Keratinocyte (primary cell): ENCODE measurements at regions not wholly inside any gene's neighbourhood (a gene's known extent, or its start where the extent isn't known, plus 50 kb on each side); places are given as distances from the start of the nearest gene placed in this dataset.

Experiments
- EZH2 ChIP-seq: IDR thresholded peaks from one replicate; pipeline ENCODE4 v1.6.1; 2012; ENCODE audit warnings: inconsistent platforms, mild to moderate bottlenecking, low read length, moderate library complexity
- TF ChIP-seq, protein P1 (sequence below), 3 experiments: IDR thresholded peaks in 1 of 3; conservative IDR thresholded peaks in 1 of 3; optimal IDR thresholded peaks in 1 of 3; 2 replicates in 2 of 3; 3 replicates in 1 of 3; pipeline versions ENCODE3 to v1.5.1; 2011; ENCODE audit warnings: low read length in 3 of 3, mild to moderate bottlenecking in 3 of 3, moderate library complexity in 2 of 3, control low read depth in 1 of 3, inconsistent platforms in 1 of 3; ENCODE audit not compliant: insufficient read depth in 2 of 3; ENCODE audit errors: extremely low read depth in 1 of 3

DNA sequence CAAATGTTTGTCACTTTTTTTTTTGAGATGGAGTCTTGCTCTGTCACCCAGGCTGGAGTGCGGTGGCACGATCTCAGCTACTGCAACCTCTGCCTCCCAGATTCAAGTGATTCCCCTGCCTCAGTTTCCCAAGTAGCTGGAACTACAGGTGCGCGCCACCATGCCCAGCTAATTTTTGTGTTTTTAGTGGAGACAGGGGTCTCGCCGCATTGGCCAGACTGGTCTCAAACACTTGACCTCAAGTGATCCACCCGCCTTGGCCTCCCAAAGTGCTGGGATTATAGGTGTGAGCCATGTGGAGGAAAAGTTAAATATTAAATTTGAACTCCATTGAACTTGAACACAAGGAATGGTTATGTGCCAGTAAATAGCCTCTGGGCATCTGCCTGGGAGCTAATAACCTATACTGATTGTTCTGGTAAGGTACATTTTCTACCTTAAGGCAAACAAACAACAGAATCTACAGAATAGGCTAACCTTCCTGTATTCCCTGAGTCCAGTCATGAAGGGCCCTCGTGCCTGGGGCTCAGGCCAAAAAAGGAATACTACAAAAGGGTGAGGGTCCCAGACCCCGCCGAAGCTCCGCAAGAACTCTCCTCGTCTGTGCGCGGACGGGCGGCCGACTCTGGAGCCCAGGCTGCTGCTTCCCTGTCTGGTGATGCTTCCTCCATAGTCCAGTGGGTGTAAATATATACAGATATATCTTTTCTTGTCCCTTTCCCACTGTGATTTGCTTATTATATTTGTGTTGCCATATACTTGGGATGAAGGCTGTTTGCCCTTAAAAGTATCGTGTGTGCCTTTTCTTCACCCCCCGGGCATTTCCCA lies 74.0 kb upstream of the EIF5 start:
- TF ChIP-seq, protein P1, sequence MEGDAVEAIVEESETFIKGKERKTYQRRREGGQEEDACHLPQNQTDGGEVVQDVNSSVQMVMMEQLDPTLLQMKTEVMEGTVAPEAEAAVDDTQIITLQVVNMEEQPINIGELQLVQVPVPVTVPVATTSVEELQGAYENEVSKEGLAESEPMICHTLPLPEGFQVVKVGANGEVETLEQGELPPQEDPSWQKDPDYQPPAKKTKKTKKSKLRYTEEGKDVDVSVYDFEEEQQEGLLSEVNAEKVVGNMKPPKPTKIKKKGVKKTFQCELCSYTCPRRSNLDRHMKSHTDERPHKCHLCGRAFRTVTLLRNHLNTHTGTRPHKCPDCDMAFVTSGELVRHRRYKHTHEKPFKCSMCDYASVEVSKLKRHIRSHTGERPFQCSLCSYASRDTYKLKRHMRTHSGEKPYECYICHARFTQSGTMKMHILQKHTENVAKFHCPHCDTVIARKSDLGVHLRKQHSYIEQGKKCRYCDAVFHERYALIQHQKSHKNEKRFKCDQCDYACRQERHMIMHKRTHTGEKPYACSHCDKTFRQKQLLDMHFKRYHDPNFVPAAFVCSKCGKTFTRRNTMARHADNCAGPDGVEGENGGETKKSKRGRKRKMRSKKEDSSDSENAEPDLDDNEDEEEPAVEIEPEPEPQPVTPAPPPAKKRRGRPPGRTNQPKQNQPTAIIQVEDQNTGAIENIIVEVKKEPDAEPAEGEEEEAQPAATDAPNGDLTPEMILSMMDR (optimal IDR thresholded peaks at IDR 0.05 in 1 of 3, IDR thresholded peaks at IDR 0.05 in 1 of 3, conservative IDR thresholded peaks at IDR 0.05 in 1 of 3; ENCODE audit: extremely low read depth in 1 of 3, insufficient read depth in 2 of 3, low read length in 3 of 3) = no peak
- no peak for TF ChIP-seq EZH2
